Stomach (tissue), 4 donors: ENCODE measurements at regions not wholly inside any gene's neighbourhood (a gene's known extent, or its start where the extent isn't known, plus 50 kb on each side); places are given as distances from the start of the nearest gene placed in this dataset.

Experiments used
- EP300 ChIP-seq: sonication (generic); formaldehyde crosslinking; IDR thresholded peaks from one replicate; pipeline ENCODE4 v1.6.1; 2017; ENCODE audit warnings: antibody characterized with exemption
- POLR2AphosphoS5 ChIP-seq, 3 donors: sonication (generic); formaldehyde crosslinking; IDR thresholded peaks; one replicate each; pipeline ENCODE4 v1.6.1; 2016; ENCODE audit warnings: antibody characterized with exemption in 3 of 3

GRCh38 chr13:76735641-76736040, 150.6 kb downstream of the KCTD12 start:
- TF ChIP-seq EP300 (no peak), POLR2AphosphoS5 (IDR thresholded peaks at IDR 0.05) (no peak)
